CD14-positive monocyte (primary cell): ENCODE measurements at regions not wholly inside any gene's neighbourhood (a gene's known extent, or its start where the extent isn't known, plus 50 kb on each side); places are given as distances from the start of the nearest gene placed in this dataset.

Experiments used
- DNase-seq, 3 donors: peaks; one replicate each; pipeline ENCODE4 v3.0.0-alpha.2; 2011 to 2022
- H2AFZ ChIP-seq: 2 replicates; pipeline ENCODE4 v1.6.0; 2012; ENCODE audit warnings: mild to moderate bottlenecking, low read depth, low read length, inconsistent platforms; ENCODE audit not compliant: insufficient read depth, poor library complexity, severe bottlenecking
- H3K27ac ChIP-seq, 2 donors: 1 replicate in 1 of 2; 2 replicates in 1 of 2; pipeline ENCODE4 v1.5.1; 2012 to 2013; ENCODE audit warnings: low read length in 2 of 2, control low read depth in 1 of 2, inconsistent platforms in 1 of 2, low read depth in 1 of 2, mild to moderate bottlenecking in 1 of 2
- H3K27me3 ChIP-seq, 2 donors: one replicate each; pipeline versions ENCODE4 v1.6.0 to v1.6.1; 2011 to 2013; ENCODE audit warnings: low read length in 2 of 2; ENCODE audit not compliant: control insufficient read depth in 2 of 2, insufficient read depth in 2 of 2
- H3K36me3 ChIP-seq, 2 donors: replicated peaks in 1 of 2; 1 replicate in 1 of 2; 2 replicates in 1 of 2; pipeline versions ENCODE4 v1.5.1 to v1.6.1; 2012 to 2013; ENCODE audit warnings: low read length in 2 of 2, control low read depth in 1 of 2, inconsistent platforms in 1 of 2, mild to moderate bottlenecking in 1 of 2; ENCODE audit not compliant: insufficient read depth in 2 of 2, control insufficient read depth in 1 of 2
- H3K4me1 ChIP-seq, 2 donors: 1 replicate in 1 of 2; 2 replicates in 1 of 2; pipeline versions ENCODE4 v1.5.1 to v1.6.1; 2012 to 2013; ENCODE audit warnings: low read length in 2 of 2, control low read depth in 1 of 2, inconsistent platforms in 1 of 2, mild to moderate bottlenecking in 1 of 2, moderate library complexity in 1 of 2; ENCODE audit not compliant: insufficient read depth in 2 of 2, control insufficient read depth in 1 of 2
- H3K4me2 ChIP-seq: replicated peaks from 2 replicates; pipeline ENCODE3; 2012; ENCODE audit warnings: low read length, moderate library complexity, mild to moderate bottlenecking; ENCODE audit not compliant: poor library complexity, severe bottlenecking; ENCODE audit errors: extremely low read depth
- H3K4me3 ChIP-seq, 3 experiments: fragments of 200-600 bp in 1 of 3; sonication (generic) in 1 of 3; replicated peaks in 1 of 3; 1 replicate in 2 of 3; 2 replicates in 1 of 3; pipeline ENCODE4 v1.5.1; 2011 to 2013; ENCODE audit warnings: low read length in 3 of 3, mild to moderate bottlenecking in 3 of 3, control low read depth in 2 of 3, low read depth in 2 of 3, inconsistent platforms in 1 of 3, moderate library complexity in 1 of 3
- H3K79me2 ChIP-seq: 2 replicates; pipeline ENCODE4 v1.6.0; 2012; ENCODE audit warnings: mild to moderate bottlenecking, control low read depth, inconsistent platforms, low read length, moderate library complexity; ENCODE audit not compliant: insufficient read depth
- H3K9ac ChIP-seq: 2 replicates; pipeline ENCODE4 v1.6.0; 2017; ENCODE audit warnings: low read length, mild to moderate bottlenecking; ENCODE audit not compliant: insufficient read depth, poor library complexity, severe bottlenecking
- H3K9me3 ChIP-seq, 2 donors: replicated peaks in 1 of 2; 1 replicate in 1 of 2; 2 replicates in 1 of 2; pipeline versions ENCODE4 v1.5.1 to v1.6.1; 2012 to 2013; ENCODE audit warnings: low read length in 2 of 2, control low read depth in 1 of 2; ENCODE audit not compliant: control insufficient read depth in 1 of 2, insufficient read depth in 1 of 2
- H4K20me1 ChIP-seq: 2 replicates; pipeline ENCODE4 v1.6.0; 2012; ENCODE audit warnings: mild to moderate bottlenecking, low read length, control low read depth, moderate library complexity; ENCODE audit not compliant: insufficient read depth
- H3K27ac Mint-ChIP-seq, 7 donors: one replicate each; pipeline ENCODE4 v1.8.0; 2020; ENCODE audit warnings: mild to moderate bottlenecking in 7 of 7, mixed read lengths in 7 of 7, moderate library complexity in 6 of 7, inconsistent platforms in 2 of 7
- H3K27me3 Mint-ChIP-seq, 3 donors: one replicate each; pipeline ENCODE4 v1.8.0; 2021 to 2022; ENCODE audit warnings: low read depth in 3 of 3, mild to moderate bottlenecking in 3 of 3, mixed read lengths in 3 of 3, moderate library complexity in 3 of 3, inconsistent platforms in 1 of 3
- H3K36me3 Mint-ChIP-seq, 2 donors: one replicate each; pipeline ENCODE4 v1.8.0; 2020; ENCODE audit warnings: mixed read lengths in 2 of 2, inconsistent platforms in 1 of 2, mild to moderate bottlenecking in 1 of 2
- H3K4me1 Mint-ChIP-seq: one replicate; pipeline ENCODE4 v1.8.0; 2020; ENCODE audit warnings: mild to moderate bottlenecking, mixed read lengths
- H3K4me3 Mint-ChIP-seq, 2 donors: one replicate each; pipeline ENCODE4 v1.8.0; 2020; ENCODE audit warnings: mild to moderate bottlenecking in 2 of 2, mixed read lengths in 2 of 2, moderate library complexity in 1 of 2
- H3K9me3 Mint-ChIP-seq, 7 donors: one replicate each; pipeline ENCODE4 v1.8.0; 2020 to 2022; ENCODE audit warnings: mixed read lengths in 7 of 7, mild to moderate bottlenecking in 6 of 7, moderate library complexity in 6 of 7, inconsistent platforms in 2 of 7
- CTCF ChIP-seq: fragments of 200-600 bp; IDR thresholded peaks from one replicate; pipeline ENCODE4 v1.8.0; 2022; ENCODE audit warnings: antibody characterized with exemption, mild to moderate bottlenecking
- WGBS: methylation state at CpG from one replicate; pipeline ENCODE4 v1.1.5; 2013; ENCODE audit warnings: missing lambda C conversion rate; ENCODE audit not compliant: insufficient coverage; 5-methylcytosine and 5-hydroxymethylcytosine counted together
- intact Hi-C, 2 donors: fragments of 100-400 bp; cut with micrococcal nuclease; formaldehyde crosslinking; loops; one replicate each; pipeline versions ENCODE4 v1.15.0 to v1.15.1; 2023

- H3K9ac ChIP-seq = no peak overlapping the region
- Mint-ChIP-seq H3K9me3 (peaks cover 2 to 12% (median 7%) of the 10 kb centered on the region in 7 donors), H3K27ac (no peak overlapping the region), H3K36me3 (no peaks in the 10 kb centered on the region), H3K4me1 (no peaks in the 10 kb centered on the region), H3K27me3 (peaks cover 3 to 6% (median 3%) of the 10 kb centered on the region in 3 donors), H3K4me3 (no peak overlapping the region)
- H2AFZ ChIP-seq = no peak overlapping the region
- peaks cover 4 to 8% of the 10 kb centered on the region in 2 donors for H3K9me3 ChIP-seq
- H3K4me1 ChIP-seq = no peaks in the 10 kb centered on the region
- intact Hi-C loops = no loop called here
- H3K27ac ChIP-seq = no peak overlapping the region
- no peaks in the 10 kb centered on the region for H3K36me3 ChIP-seq
- TF ChIP-seq CTCF = no peak
- no peaks in the 10 kb centered on the region for H3K79me2 ChIP-seq
- H4K20me1 ChIP-seq = no peaks in the 10 kb centered on the region
- no peaks in the 10 kb centered on the region for H3K27me3 ChIP-seq
- no peak overlapping the region for H3K4me3 ChIP-seq
- DNase-seq = no peak
- H3K4me2 ChIP-seq = no peak overlapping the region
- WGBS = 94% methylated on average over 2 of the region's 2 CpGs
Measured at GRCh38 chr7:131883769-131884168, 327.3 kb upstream of the PODXL start.

GRCh38 chr7:131883196-131883595 lies 326.8 kb upstream of the PODXL start:
- no peak overlapping the region for H3K27ac Mint-ChIP-seq
- WGBS = 100% methylated on average over 4 of the region's 8 CpGs

More at GRCh38 chr7:131883196-131883595, 326.8 kb upstream of the PODXL start:
- intact Hi-C loops = no loop called here
- Histone ChIP-seq H3K27ac (no peak overlapping the region), H3K79me2 (no peaks in the 10 kb centered on the region), H3K27me3 (no peaks in the 10 kb centered on the region), H3K4me3 (no peak overlapping the region), H3K9ac (no peak overlapping the region), H3K4me1 (no peaks in the 10 kb centered on the region), H2AFZ (no peak overlapping the region), H4K20me1 (no peaks in the 10 kb centered on the region), H3K9me3 (peaks cover 4 to 8% of the 10 kb centered on the region in 2 donors), H3K36me3 (no peaks in the 10 kb centered on the region), H3K4me2 (no peak overlapping the region)
- DNase-seq = no peak
- Mint-ChIP-seq H3K4me3 (no peak overlapping the region), H3K27me3 (peaks cover 2 to 4% (median 3%) of the 10 kb centered on the region in 3 donors), H3K36me3 (no peaks in the 10 kb centered on the region), H3K9me3 (peaks cover 2 to 12% (median 7%) of the 10 kb centered on the region in 7 donors), H3K4me1 (no peaks in the 10 kb centered on the region)
- TF ChIP-seq CTCF = no peak
